Esophagus muscularis mucosa (tissue), 4 donors: ENCODE measurements at regions not wholly inside any gene's neighbourhood (a gene's known extent, or its start where the extent isn't known, plus 50 kb on each side); places are given as distances from the start of the nearest gene placed in this dataset.

ENCODE experiments used
- EP300 ChIP-seq: sonication (generic); formaldehyde crosslinking; IDR thresholded peaks from one replicate; pipeline ENCODE4 v1.6.1; 2017; ENCODE audit warnings: antibody characterized with exemption
- POLR2A ChIP-seq: fragments of 450-650 bp; IDR thresholded peaks from one replicate; pipeline ENCODE4 v1.6.1; 2017; ENCODE audit warnings: antibody characterized with exemption, moderate library complexity, mild to moderate bottlenecking, low read depth
- POLR2AphosphoS5 ChIP-seq, 2 donors: sonication (generic); formaldehyde crosslinking; IDR thresholded peaks; one replicate each; pipeline ENCODE4 v1.6.1; 2017; ENCODE audit warnings: antibody characterized with exemption in 2 of 2
- TF ChIP-seq, protein P1 (sequence below), 3 experiments: fragments of 200-600 bp in 2 of 3; fragments of 450-650 bp in 1 of 3; sonication (generic) in 2 of 3; IDR thresholded peaks; one replicate each; pipeline ENCODE4 v1.5.1; 2017 to 2019; ENCODE audit warnings: antibody characterized with exemption in 3 of 3, mild to moderate bottlenecking in 2 of 3, moderate library complexity in 1 of 3

- TF ChIP-seq, protein P1, sequence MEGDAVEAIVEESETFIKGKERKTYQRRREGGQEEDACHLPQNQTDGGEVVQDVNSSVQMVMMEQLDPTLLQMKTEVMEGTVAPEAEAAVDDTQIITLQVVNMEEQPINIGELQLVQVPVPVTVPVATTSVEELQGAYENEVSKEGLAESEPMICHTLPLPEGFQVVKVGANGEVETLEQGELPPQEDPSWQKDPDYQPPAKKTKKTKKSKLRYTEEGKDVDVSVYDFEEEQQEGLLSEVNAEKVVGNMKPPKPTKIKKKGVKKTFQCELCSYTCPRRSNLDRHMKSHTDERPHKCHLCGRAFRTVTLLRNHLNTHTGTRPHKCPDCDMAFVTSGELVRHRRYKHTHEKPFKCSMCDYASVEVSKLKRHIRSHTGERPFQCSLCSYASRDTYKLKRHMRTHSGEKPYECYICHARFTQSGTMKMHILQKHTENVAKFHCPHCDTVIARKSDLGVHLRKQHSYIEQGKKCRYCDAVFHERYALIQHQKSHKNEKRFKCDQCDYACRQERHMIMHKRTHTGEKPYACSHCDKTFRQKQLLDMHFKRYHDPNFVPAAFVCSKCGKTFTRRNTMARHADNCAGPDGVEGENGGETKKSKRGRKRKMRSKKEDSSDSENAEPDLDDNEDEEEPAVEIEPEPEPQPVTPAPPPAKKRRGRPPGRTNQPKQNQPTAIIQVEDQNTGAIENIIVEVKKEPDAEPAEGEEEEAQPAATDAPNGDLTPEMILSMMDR (IDR thresholded peaks at IDR 0.05), result no peak
- TF ChIP-seq POLR2AphosphoS5 (IDR thresholded peaks at IDR 0.05), result no peak
- no peak for TF ChIP-seq POLR2A
- TF ChIP-seq EP300, result no peak
Measured at GRCh38 chr13:86383151-86383550, 583.9 kb upstream of the SLITRK6 start.
